ENCODE measurements at regions not wholly inside any gene's neighbourhood (a gene's known extent, or its start where the extent isn't known, plus 50 kb on each side); places are given as distances from the start of the nearest gene placed in this dataset.

- DNase-seq (ENCODE audit: extremely low read depth in 1 of 2, low read depth in 1 of 2), result no peak
Measured at GRCh38 chr13:72457151-72457550, 270.3 kb downstream of the MZT1 start.

- DNase-seq (ENCODE audit: extremely low read depth in 1 of 2, low read depth in 1 of 2), result no peak
Measured at GRCh38 chr13:72456486-72456885, 270.9 kb downstream of the MZT1 start.

GRCh38 chr13:72453161-72453560 is 274.3 kb downstream of the MZT1 start:
- no peak for DNase-seq (ENCODE audit: extremely low read depth in 1 of 2, low read depth in 1 of 2)

- DNase-seq (ENCODE audit: extremely low read depth in 1 of 2, low read depth in 1 of 2), result no peak
Measured at GRCh38 chr13:72448082-72448481, 279.3 kb downstream of the MZT1 start.

- no peak for DNase-seq (ENCODE audit: extremely low read depth in 1 of 2, low read depth in 1 of 2)
Measured at GRCh38 chr13:72444999-72445398, 282.4 kb downstream of the MZT1 start.

- no peak for DNase-seq (ENCODE audit: extremely low read depth in 1 of 2, low read depth in 1 of 2)
Measured at GRCh38 chr13:72437458-72437857, 290.0 kb downstream of the MZT1 start.

- no peak for DNase-seq (ENCODE audit: extremely low read depth in 1 of 2, low read depth in 1 of 2)
Measured at GRCh38 chr13:72435251-72435650, 292.2 kb downstream of the MZT1 start.

- no peak for DNase-seq (ENCODE audit: extremely low read depth in 1 of 2, low read depth in 1 of 2)
Measured at GRCh38 chr13:72431981-72432682, 295.3 kb downstream of the MZT1 start.

GRCh38 chr13:72430923-72431322 is 296.5 kb downstream of the MZT1 start:
- no peak for DNase-seq (ENCODE audit: extremely low read depth in 1 of 2, low read depth in 1 of 2)

GRCh38 chr13:72427757-72428528 is 299.5 kb downstream of the MZT1 start:
- DNase-seq (ENCODE audit: extremely low read depth in 1 of 2, low read depth in 1 of 2), result no peak

GRCh38 chr13:72424059-72424458 is 303.4 kb downstream of the MZT1 start:
- DNase-seq (ENCODE audit: extremely low read depth in 1 of 2, low read depth in 1 of 2), result no peak

- no peak for DNase-seq (ENCODE audit: extremely low read depth in 1 of 2, low read depth in 1 of 2)
Measured at GRCh38 chr13:72415817-72416216, 311.6 kb downstream of the MZT1 start.

GRCh38 chr13:72412481-72412880 is 314.9 kb downstream of the MZT1 start:
- no peak for DNase-seq (ENCODE audit: extremely low read depth in 1 of 2, low read depth in 1 of 2)

GRCh38 chr13:72405441-72405840 is 322.0 kb downstream of the MZT1 start:
- DNase-seq (ENCODE audit: extremely low read depth in 1 of 2, low read depth in 1 of 2), result no peak

GRCh38 chr13:72403396-72404010 is 323.9 kb downstream of the MZT1 start:
- DNase-seq (ENCODE audit: extremely low read depth in 1 of 2, low read depth in 1 of 2), result no peak

GRCh38 chr13:72400856-72401255 is 326.6 kb downstream of the MZT1 start:
- no peak for DNase-seq (ENCODE audit: extremely low read depth in 1 of 2, low read depth in 1 of 2)

GRCh38 chr13:72399351-72399750 is 328.1 kb downstream of the MZT1 start:
- DNase-seq (ENCODE audit: extremely low read depth in 1 of 2, low read depth in 1 of 2), result no peak

- no peak for DNase-seq (ENCODE audit: extremely low read depth in 1 of 2, low read depth in 1 of 2)
Measured at GRCh38 chr13:72397265-72397664, 330.2 kb downstream of the MZT1 start.

GRCh38 chr13:72390909-72391308 is 336.5 kb downstream of the MZT1 start:
- no peak for DNase-seq (ENCODE audit: extremely low read depth in 1 of 2, low read depth in 1 of 2)

GRCh38 chr13:72386138-72386684 is 341.2 kb downstream of the MZT1 start:
- DNase-seq (ENCODE audit: extremely low read depth in 1 of 2, low read depth in 1 of 2), result no peak

- no peak for DNase-seq (ENCODE audit: extremely low read depth in 1 of 2, low read depth in 1 of 2)
Measured at GRCh38 chr13:72384879-72385278, 342.6 kb downstream of the MZT1 start.
